Activated T-cell treated with anti-CD3 and anti-CD28 coated beads for 4 hours (primary cell): ENCODE measurements at regions not wholly inside any gene's neighbourhood (a gene's known extent, or its start where the extent isn't known, plus 50 kb on each side); places are given as distances from the start of the nearest gene placed in this dataset.
A peak's percentile ranks its signal among the peaks of the same experiment; 100 is the strongest.
"Not testable (repeated sequence)": the region's sequence is repeated elsewhere in the genome, so short reads cannot be mapped to it uniquely, and the experiment has no call there.

ENCODE experiments used
- DNase-seq: peaks from one replicate; pipeline ENCODE4 v3.0.0-alpha.2; 2020

GRCh38 chr19:27843861-27844260 is 1369.1 kb downstream of the UQCRFS1 start:
- DNase-seq: no peak

DNA sequence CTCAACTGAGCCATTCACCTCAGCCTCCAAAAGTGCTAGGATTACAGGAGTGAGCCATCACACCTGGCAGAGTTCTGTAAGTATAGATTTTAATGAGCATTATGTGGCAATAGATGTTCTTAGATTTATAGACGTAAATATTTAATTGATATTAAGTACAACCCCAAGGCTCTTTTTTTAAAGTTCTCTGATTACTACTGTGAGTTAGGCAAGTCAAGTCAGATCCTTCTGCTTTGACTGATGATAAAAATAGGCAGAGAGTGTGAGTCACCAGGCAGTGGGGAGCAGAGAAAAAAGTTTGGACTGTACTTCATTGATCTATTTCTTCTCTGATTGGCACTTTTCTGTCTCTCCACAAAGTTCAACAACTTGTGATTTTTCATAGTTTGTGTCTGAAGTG is 1379.9 kb downstream of the UQCRFS1 start:
- DNase-seq: no peak

- no peak for DNase-seq
These were observed 1384.1 kb downstream of the UQCRFS1 start for GRCh38 chr19:27828829-27829228.

DNA sequence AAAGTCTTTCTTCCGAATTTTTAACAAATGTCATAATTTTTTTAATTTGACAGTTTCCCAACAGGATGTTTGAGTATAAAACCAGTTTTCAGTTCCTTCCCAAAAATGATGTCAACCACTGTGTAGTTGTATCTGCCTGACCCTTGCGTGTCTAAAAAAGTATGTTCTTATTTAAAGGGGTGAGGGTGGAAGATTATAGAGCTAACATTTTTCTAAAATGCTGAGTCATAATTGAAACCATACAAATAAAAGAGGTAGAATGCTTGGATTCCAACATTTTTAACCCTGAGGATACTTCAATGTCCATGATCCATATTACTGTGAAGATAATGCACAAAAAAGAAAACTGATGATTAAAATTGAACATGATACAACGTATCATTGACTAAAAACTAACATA is 1388.8 kb downstream of the UQCRFS1 start:
- DNase-seq: no peak

DNA sequence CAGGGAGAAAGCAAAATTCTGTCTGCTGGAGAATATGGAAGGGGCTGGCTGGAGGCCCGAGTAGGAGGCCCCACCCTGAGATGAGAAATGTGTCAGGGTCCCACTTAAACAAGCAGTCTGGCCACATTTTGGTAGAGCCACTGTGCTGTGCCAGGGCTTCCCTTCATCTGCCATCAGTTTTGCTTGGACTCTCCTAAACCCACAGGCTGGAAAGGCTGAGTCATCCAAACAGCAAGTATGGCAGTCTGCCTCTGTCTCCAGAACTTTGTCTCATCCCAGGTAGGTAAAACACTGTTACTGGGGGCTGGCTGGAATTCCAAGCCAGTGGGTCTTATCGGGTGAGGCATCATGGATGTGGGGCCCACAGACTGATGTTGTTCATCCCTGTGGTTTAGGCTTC is 1390.6 kb downstream of the UQCRFS1 start:
- no peak for DNase-seq

DNA sequence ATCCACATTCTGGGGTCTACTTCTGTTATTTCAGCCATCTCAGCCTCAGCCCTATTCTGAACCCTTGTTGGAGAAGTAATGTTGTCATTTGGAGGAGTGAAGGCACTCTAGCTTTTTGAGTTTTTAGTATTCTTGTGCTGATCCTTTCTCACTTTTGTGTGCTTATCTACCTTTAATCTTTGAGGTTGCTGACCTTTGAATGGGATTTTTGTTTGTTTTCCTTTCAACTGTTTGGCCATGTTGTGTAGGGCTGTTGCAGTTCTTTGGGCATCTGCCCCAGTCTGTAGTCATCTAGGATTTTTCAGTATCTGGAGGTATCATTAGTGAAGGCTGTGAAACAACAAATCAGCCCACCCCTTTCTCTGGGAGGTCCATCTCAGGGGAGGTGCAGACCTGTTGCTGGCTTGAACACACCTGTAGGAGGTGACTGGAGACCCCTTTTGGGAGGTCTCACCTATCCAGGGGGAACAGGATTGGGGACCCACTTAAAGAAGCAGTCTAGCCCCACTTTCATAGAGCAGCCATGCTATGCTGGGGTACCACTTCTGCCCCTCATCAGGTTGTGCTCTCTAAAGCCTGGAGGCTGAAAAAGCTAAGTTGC is 1391.4 kb downstream of the UQCRFS1 start:
- DNase-seq: no peak

DNA sequence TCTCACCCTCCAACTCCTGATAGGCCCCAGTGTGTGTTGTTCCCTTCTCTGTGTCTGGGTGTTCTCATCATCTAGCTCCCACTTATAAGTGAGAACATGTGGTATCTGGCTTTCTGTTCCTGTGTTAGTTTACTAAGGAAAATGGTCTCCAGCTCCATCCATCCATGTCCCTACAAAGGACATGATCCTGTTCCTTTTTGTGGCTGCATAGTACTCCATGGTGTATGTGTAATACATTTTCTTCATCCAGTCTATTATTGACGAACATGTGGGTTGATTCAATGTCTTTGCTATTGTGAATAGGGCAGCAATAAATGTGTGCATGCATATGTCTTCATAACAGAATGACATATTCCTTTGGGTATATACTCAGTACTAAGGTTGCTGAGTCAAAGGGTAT is 1397.0 kb downstream of the UQCRFS1 start:
- DNase-seq: no peak

GRCh38 chr19:27814834-27815233 is 1398.1 kb downstream of the UQCRFS1 start:
- not testable (repeated sequence) for DNase-seq

GRCh38 chr19:27814274-27814673 is 1398.7 kb downstream of the UQCRFS1 start:
- DNase-seq: not testable (repeated sequence)

GRCh38 chr19:27806471-27807070 is 1406.4 kb downstream of the UQCRFS1 start:
- no peak for DNase-seq

DNA sequence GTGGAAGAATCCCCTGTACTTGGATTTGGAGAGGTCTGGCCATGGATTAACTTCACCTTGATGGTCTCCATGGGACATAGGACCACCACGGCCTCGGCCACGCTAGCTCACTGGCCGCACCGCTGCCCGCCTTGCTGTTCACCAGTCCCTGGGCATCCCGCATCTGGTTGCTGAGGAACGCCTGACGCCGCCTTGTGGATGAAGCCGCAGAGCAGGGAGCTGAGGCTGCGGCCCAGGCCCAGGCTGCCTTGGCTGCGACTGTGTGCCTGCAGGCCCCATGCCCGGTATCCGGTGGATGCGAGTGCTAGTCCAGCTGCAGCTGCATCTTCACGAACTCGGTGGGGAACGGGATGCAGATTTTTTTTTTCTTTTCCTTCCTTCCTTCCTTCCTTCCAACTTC is 1407.1 kb downstream of the UQCRFS1 start:
- DNase-seq: no peak

- not testable (repeated sequence) for DNase-seq
These were observed 1410.7 kb downstream of the UQCRFS1 start for GRCh38 chr19:27802293-27802692.

GRCh38 chr19:27796540-27796939 is 1416.4 kb downstream of the UQCRFS1 start:
- no peak for DNase-seq

DNA sequence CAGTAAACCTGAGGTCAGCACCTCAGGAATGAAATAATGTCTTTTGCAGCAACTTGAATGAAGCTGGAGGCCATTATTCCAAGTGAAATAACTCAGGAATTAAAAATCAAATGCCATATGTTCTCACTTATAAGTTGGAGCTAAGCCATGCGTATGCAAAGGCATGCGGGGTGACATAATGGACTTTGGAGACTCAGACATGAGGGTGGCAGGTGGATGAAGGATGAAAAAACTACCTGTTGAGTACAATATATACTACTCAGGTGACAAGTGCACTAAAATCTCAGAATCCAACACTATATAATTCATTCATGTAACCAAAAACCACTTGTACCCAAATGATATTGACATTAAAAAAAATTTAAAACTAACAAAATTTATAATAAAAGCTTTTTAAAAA is 1416.9 kb downstream of the UQCRFS1 start:
- no peak for DNase-seq

DNA sequence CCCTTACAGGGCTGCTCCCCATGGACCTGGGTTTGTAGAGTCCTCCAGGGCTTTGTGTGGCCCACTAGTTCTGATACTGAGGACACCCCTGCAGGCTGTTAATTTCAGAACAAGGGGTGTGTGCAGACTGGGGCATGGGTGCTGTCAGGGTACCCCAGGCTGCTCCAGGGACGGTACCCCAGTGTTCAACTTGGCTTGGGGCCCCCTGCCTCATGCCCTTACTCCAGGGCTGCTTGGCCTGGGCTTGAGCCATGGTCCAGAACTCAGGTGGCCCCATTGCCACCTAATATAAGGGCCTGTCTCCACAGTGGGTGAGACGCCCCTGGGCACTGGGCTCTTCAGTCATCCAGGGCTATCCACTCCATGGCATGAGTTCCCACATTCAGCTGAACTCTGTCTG is 1417.6 kb downstream of the UQCRFS1 start:
- no peak for DNase-seq

DNA sequence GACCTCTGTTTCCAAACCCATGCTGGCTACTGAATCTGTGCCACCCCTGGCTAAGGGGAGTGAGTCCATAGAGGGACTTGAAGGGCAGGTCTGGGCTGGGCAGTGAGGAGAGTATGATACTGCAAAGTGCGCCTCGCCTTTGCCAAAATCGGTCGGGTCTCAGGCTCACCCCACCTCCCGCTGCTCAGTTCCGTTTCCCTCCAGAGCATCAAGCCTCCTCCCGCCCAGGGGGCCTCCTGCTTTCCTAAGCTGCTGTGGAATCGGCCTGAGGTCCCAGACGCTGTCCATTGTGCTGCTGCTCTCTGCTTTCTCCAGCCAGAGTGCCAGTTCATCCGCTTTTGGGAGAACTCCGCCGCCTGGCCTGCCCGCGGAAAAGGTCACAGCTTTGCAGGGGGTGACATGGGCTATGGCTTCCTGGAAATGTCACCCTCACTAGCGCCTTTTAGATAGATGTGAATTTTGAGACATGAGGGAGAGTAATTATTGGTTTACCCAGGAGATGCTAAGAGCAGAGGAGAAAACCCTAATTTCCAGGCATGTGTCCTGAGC is 1418.4 kb downstream of the UQCRFS1 start:
- no peak for DNase-seq

DNA sequence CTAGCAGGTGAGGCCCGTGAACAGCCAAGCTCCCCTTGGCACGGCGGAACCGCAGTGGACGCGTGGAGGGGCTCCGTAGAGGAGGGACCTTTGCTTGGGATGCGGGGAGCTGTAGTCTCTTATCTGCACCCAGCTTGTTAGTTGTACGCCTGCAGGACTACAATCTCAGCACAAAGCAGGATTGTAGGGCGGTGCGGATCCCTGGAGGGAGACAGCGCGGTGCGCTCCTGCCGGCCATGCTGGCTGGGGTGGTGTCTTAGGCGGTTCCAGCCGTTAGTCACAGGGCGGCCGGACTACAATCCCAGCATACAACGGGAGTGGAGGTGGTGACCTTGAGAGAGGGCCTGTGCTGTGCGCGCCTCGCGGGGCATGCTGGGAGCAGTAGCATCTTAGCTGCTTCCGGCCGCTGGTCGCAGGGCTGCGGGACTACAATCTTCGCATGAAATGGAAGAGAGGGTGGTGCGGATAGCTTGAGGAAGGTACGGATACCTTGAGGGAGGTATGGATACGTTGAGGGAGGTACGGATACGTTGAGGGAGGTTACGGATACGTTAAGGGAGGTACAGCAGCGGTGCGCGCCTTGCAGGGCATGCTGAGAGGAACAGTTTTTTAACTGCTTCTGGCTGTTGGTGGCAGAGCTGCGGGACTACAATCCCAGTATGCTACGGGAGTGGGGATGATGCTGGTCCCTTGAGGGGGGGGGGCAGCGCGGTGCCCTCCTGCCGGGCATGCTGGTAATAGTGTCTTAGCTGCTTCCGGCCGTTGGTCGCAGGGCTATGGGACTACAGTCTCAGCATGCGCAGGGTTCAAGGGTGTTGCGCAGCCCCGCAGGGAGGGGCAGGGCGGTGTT is 1419.1 kb downstream of the UQCRFS1 start:
- peak; percentile 85 for DNase-seq

GRCh38 chr19:27793128-27793643 is 1419.8 kb downstream of the UQCRFS1 start:
- DNase-seq: peak; percentile 60

DNA sequence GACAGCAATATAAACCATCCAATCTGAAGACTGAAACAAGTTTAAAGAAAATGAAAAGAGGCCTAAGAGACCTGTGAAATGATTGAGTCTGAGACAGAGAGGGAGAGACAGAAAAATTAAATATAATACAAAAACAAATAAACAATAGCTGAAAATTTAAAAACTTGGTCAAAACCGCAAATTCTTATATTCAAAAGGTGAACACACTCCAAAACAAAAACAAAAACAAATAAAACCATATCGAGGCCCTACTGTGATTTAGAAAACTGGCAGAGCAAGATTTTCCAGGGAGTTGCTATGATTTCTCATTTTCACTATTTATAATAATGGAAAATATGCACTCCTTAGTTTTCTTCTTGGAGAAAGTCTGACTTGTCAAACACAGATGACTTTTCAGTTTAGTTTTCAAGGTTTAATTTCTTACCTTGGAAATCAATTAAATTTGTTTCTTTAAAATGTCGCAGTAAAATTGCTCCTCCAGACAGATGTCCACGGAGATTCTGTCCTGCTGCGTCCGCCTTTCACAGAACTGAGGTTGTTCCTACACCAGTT is 1420.3 kb downstream of the UQCRFS1 start:
- DNase-seq: no peak

- DNase-seq: no peak
These were observed 1432.4 kb downstream of the UQCRFS1 start for GRCh38 chr19:27780367-27781075.

DNA sequence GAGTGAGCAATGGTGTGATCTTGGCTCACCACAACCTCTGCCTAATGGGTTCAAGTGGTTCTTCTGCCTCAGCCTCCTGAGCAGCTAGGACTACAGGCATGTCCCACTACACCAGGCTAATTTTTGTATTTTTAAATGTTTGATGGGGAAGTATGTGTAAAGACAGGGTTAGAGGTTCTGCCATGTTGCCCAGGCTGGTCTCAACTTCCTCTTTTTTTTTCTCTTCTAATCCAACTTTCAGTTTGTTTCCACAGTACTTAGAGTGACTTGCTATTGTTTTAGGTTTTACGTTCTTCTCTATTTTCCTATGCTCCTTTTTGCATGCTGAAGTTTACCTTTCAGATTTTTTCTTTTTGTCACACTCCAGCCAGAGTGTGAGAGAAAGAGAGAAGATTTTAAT is 1433.0 kb downstream of the UQCRFS1 start:
- no peak for DNase-seq

DNA sequence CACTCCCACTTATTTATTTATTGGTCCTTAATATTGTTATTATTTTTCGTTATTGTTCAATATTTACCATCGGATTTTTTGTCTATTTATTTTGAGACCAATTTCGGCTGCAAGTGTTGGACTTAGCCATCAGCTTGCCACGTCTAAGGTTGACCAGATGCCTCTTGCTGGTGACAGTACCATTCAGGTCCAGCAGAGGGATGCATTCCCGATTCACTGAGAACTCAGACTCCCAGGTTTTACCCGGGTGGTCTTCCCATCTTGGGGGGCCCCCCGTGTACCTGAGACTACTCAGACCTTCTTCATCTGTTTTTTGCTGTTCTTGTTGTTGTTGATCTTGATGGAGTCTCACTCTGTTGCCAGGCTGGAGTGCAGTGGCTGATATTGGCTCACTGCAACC is 1435.2 kb downstream of the UQCRFS1 start:
- DNase-seq: no peak

- no peak for DNase-seq
These were observed 1435.7 kb downstream of the UQCRFS1 start for GRCh38 chr19:27777242-27777641.
